NCI-H2171 treated with DMSO at 0.1 percent for 48 hours (cell line): ENCODE measurements at regions not wholly inside any gene's neighbourhood (a gene's known extent, or its start where the extent isn't known, plus 50 kb on each side); places are given as distances from the start of the nearest gene placed in this dataset.

Source experiments
- DNase-seq: peaks from one replicate; lab custom pipeline; 2025; lab: John Stamatoyannopoulos, UW

DNA sequence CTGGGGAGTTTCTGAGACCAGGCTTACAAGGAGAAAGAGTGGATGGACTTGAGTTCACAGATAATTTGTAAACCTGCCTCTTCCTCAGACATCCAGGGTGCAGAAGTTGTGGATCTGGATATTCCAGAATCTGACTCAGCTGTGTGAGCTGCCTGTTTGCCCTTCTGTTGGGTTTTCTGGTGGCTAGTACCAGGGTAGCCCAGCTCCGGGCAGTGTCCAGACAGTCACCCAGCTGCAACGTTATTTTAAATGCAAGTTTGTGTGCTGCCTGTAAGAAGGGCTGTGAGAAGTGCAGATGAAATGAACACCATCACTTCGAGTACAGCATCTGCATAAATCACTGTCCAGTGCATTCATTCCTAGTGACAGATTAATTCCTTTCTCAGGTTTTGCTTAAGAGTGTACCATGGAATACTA is 1053.0 kb downstream of the TUSC7 start:
- DNase-seq: no peak

DNA sequence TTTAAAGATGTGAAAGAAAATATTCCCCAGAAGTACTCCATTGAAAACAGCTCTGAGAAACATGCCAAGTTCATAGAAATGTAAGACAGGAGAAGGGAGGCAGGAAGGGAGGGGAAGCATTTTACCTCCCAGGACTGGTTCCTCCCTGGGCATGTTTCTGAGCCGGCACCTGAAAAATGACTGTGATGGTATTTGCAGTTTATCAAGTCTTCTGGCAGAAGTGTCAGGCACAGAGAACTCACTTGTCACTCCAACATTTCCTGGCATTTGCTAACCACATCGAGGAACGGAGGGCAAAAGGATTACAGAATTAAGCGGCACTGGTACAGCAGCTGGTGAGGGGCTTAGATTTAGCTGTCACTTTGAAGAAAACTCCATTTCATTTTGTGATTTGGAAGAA is 1054.0 kb downstream of the TUSC7 start:
- DNase-seq: no peak

DNA sequence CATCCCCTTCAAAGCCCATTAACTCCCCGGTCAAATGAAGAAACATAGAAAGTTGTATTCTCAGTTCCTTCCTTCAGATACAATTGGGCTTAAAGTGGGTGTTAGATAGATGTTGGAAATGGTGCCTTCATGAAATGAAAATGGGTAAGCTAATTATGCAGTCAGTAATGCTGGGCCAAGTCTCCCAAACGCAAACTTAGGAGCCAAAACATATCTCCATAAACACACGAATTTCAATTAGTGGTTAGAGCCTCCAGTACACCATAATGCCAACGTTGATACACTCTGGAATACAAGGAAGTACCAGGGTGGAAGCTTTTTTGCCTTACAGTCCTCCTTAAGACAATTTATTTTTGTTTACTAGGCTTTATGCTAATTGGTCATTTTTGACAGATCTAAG is 1059.0 kb downstream of the TUSC7 start:
- no peak for DNase-seq

DNA sequence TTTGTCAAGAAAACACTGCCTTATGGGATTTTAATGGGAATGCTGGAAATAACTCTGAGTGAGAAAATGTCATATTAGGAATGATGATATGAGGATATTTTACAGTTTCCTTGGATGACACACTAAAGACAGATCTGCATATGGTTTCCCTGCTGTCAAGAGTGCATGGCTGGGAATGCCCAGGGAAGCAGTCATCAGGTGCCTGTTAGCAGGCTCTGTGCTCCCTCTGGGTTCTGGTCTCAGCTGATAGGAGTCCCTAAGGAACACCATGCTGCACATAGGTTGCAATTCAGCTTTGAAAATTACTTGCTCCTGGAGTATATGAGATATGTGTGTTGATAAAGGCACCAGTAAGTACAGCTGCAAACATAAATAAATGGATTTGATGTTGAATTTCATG is 1064.6 kb downstream of the TUSC7 start:
- DNase-seq: no peak

DNA sequence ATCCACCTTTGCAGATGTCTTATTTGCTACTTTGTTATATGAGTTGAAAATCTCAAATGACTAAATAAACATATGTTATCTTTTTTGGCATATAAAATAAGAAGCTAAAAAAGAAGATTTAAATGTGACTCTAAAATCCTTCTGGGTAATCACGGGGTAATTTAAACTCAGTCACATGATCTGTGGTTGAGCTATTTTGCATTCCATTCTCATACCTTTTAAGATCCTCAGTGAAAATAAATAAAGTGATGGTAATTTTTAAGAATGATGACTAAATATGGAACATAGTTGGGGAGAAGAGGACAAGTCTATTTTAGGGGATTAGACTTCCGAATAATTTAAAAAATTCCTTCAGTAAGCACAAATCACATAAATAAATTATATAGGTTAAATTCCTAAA is 1076.8 kb downstream of the TUSC7 start:
- no peak for DNase-seq

DNA sequence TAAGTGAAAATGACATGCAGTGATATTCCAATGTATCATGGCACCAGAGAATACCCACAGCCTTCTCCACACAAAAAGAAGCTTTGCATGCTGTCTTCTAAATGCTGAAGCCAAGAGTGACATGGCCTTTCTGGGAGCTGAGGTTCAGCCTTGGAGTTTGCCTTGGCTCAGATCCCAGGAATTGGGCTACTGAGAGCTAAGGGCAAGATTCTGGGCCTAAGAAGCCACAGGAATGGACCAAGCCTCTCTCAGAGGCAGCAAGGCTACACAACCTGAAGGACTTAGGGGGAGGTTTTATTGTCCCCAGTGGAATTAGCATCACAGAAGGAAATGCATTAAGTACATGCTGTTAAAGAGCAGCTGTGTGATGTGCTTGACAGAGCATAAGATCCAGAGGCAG is 1078.5 kb downstream of the TUSC7 start:
- no peak for DNase-seq

DNA sequence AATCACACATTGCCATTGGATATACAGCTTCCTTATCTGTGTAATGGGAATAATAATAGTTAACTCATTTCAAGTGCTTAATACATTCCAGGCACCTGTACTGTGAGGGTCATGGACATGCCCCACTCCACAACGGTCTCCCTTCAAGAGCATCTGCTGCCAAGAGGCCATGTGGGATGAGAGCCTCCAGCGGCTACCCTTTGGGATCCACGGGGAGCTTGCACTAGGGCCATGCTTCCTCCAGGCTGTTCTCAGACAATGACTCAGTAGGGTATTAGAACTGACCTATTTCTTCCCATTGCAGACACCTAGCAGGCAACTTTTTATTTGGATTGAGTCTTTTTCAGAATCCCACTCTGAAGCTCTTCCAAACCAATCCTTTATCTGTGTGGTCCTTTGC is 1078.9 kb downstream of the TUSC7 start:
- DNase-seq: no peak

DNA sequence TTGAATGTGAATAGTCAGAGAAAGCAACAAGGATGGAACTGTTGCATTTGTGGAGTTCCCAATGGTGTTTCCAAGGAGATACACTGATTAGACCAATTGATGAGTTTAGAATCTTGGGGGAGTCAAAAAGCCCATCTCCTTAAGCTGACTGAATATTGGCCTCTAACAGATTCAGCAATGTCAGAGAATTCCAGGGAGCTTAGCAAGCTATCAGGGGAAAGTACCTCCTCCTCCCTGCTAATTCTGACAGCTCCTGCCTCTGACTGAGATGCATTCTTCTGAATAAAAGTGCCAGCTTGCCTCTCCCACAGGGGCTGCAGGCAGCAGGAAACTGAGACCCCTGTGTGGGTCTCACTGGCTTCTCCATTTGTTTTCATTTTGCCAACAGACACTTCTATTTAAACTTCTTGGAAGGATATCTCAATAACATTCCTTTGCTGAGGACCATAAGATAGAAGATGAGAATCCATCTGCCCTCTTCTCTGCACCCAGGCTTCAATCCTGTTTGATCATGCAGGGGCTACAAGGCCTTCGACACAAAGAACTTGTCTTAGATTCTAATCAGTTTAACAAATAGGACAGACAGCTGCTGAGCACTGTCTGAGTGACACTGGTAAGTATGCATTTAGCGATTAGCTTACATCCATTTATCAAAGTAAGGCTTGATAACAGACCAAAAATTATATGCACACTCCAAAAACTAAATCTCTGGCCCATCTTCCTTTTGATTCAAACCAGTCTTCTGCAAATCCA is 1080.8 kb downstream of the TUSC7 start:
- DNase-seq: no peak

DNA sequence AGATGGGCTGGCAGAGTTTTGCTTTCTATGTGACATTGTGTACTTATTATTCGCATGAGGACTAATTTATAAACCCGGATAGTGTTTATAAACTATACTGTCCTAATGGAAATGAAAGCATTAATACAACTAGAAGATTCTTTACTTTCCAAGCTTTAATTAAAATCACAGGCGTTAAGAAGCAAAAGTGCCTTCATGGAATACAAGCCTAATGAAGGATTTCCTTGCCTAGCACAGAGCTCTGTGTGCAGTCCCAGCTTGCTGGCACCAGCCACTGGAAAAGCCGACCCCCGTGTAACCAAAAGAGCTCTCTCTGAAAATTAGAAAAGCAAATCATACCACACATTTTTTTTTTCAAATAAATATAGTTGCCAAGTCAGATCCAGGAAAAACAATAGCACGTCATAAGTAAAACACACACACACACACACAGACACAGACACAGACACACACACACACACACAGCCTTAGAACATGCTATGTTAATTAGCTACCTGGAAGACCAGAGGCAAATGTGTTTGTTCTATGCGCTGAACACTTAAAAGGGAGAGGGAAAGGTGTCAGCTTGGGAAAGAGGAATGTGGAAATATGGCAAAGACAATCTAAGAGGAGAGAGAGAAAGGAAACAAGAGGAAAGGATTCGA is 1084.2 kb downstream of the TUSC7 start:
- DNase-seq: no peak

DNA sequence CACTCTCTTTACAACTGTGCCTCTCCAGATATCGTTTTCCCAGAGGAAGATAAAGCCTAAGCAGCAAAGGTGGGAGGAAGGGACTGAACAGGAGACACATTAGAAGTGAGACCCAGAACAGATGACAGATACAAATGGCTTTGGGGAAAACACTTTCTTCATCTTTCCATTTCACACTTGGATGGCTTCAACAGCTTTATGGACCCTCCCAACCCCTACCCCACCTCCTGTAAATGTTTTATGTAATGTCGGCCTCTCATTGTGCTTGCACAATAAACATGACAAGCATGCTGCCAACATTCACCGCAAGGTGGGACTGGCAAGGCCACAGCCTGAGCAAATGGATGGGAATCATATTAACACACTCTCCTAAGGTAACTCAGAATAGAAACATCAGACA is 1088.6 kb downstream of the TUSC7 start:
- DNase-seq: no peak

DNA sequence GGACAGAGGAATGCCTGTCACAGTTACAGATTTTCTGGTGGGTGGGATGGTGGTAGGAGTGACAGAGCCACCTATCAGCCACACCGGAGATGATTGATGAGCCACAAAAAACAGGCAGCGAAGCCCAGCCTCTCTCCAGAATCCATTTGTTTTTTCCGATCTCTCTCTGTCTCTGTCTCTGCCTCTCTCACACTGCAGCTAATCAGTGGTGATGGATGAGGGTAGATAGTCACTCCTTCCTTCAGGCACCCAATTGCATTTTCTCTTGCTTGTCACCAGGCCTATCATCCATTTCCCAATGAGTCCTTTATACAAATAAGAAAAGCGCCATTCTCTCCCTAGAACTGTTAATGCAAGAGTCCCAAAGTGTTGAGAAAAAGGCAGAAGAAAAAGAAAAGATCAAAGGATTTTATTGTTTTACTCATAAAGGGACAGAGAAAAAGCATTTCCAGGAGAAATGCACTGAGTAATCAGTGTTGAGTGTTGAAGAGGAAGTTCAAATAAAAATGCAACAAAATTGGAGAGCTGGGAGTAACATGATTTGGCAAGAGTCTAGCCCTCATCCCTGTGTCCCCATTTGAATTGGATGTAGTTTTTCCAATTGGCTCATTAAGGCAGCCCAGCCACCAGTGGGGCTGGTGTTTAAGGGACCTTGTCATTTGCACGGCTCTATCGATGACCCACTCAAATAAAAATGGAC is 1089.3 kb downstream of the TUSC7 start:
- DNase-seq: no peak

DNA sequence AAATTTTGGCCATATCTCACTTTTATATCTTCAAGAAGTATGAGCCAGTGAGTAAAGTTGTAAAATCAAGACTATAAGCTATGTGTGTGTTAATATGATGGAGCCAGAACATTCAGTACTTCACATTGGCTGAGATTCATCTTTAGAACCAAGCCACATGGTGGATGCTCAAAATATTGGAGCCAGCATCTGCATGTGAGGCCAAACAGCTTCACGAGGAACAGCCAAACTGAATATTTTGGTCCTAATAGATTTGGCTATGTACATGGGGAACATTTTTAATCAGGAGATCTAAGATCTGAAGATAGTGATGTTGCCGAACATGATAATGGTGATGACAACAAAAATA is 1089.8 kb downstream of the TUSC7 start:
- DNase-seq: no peak

DNA sequence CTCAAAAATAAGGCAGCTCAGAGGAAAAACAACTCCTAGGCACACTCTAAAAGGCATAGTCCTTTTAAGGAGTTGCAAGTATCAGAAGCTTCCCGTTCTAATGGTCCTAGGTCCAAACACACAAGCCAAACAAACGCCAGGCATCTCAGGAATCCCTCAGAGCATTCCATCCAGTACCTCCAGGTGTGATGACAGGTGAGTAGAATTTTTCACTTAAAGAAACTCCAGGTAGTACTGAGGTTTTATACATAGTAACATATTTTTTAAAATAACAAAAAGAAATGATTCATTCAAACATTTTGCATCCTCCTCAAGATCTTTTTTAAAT is 1092.3 kb downstream of the TUSC7 start:
- DNase-seq: no peak

DNA sequence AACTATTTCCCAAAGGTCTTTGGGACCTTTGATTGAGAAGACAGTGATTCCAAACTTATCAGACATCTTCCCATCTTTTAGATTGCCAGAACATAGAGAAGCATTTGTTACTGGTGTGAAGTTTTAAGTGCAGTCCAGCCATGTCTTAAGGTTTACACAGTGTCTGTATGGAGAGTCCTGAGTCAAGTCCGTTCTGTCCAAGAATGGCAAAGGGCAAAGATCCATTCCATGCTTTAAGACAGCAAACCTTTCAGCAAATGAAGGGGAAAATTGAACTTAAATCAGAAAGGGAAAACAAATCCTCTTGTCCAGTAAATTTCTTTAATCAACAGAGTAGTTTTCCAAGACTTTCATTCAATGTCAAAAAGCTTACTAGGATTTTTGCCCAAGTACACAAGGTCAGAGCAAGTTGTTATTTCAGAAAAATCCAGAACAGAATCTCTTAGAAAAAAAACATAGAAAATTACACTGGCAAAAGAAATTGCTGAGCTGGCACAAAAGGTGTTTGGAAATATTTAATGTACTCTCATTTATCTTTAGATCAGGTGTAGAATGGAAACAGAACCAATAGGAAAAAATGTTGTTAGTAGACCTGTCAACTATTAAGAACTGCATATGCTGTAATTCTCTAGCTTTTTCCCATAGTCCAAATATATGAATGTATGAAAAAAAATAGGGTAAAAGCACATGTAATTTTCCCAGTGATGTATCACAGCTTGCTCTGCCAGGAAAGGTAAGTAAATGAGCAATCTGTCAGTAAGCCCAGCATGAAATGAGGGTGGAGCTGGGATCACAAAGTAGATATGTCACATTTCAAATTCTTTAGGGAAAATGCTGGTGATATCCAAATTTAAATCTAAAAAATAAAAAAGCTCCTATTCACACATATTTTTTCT is 1099.9 kb downstream of the TUSC7 start:
- no peak for DNase-seq

DNA sequence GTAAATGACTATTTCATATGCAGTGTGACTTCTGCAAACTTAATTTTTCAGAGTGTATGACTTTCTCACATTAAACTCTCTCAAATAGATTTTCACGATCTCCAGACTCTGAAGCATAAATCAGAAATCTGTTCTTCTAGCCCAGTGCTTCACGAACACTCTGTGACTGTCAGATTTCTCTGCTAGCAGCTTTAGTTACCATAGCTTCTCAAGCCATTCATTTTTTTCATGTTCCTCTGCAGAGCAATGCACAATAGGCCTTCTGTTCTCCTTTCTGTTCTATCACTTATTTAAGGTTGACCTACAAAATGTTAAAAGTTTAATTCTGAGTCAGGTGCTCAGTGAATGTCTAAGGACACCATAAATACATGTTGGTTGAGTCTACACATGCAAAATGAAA is 1102.2 kb downstream of the TUSC7 start:
- no peak for DNase-seq

DNA sequence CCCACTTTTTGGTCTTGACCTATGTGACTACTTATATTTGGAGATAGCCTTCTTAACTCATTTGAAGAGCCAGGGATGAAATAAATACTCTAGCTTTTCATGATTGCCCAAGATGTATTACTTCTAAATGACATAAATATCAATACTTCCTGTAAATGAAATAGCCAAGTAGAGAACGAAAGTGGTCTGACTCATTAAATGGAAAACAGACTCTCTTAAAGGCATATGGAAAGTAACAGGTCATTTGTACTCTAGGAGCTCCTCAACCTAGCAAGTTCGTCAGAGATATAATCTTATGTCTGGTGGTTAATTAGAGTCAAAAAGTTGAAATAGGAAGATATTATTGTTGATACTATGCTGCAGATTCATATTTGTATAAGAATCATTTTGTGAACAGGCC is 1105.4 kb downstream of the TUSC7 start:
- no peak for DNase-seq

DNA sequence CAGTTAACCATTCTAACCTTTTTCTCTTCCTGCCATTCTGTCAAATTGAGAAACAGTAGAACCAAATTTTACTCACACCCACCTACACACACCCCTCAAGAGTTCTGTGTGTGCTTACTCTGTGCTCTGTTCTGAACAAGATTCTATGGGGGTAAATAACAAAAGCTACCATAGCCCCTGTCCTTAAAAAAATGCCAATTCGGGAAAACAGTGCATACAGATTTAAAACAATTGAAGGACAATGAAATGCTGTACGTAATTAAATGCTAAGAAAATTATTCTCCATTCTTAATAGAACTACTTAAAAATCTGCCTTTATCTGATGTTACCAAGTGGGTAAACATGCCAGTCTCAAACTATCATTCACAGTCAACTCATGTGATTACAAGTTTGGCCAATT is 1107.5 kb downstream of the TUSC7 start:
- DNase-seq: no peak

DNA sequence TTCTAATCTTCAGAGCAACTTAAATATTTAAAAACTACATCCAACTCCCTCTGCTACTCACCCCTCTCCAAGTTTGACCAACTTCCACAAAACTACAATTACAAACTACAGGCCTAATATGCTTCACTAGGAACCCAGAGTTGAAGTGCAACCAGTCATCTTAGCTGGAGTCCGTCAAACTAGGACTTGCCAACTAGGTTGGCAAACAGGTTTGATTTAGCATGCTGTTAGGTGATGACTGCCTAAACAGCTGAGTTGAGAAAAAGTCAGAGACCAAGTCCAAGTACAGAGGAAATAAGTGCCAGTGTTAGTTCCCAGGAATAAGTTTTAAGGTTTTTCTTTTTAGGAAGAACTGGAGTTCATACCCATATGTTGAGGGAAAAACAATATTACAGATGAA is 1109.0 kb downstream of the TUSC7 start:
- no peak for DNase-seq

DNA sequence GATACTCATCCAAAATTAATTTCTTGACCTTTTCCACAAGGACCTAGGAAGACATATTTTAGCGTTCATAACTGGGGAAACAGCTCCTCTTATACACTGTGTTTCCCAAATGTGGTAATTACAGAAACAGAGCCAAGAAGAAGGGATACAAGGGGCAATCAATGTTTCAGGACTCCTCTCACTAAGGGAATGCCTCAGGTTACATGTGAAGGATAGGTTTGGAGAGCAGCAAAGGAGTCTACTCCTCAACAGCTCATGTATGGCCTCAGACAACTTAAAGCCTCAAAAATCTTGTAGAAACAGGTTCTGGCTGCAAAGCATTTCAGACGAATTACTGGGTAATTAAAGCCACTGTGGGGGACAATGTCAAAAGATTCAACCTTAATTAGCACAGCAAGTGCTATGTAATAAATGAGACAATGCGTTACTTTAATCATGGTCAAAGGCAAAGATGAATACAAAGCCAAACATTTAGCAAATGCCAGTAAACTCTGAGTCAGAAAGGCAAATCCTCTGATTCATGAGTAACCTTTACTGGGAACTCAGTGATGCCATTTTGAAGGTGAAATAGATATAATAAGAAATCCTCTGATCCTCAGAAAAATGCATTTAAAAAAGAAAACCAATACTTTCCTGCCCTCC is 1111.2 kb downstream of the TUSC7 start:
- DNase-seq: no peak

DNA sequence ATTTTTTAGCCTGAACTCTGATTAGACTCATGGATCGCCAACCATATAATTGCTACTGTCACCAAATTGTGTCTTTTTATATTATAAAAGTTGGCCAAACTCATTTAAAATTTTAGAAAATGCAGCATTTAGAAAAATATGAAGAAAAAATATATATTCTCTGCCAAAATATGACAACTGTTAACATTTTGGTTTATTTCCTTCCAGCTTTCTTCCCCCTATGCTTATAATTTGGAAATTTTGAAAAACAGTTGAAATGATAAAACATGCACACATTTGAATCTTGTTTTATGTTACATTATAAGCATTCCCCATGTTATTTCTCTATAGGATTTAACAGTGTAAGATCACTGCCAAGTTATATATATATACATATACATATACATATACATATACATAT is 1112.8 kb downstream of the TUSC7 start:
- no peak for DNase-seq

DNA sequence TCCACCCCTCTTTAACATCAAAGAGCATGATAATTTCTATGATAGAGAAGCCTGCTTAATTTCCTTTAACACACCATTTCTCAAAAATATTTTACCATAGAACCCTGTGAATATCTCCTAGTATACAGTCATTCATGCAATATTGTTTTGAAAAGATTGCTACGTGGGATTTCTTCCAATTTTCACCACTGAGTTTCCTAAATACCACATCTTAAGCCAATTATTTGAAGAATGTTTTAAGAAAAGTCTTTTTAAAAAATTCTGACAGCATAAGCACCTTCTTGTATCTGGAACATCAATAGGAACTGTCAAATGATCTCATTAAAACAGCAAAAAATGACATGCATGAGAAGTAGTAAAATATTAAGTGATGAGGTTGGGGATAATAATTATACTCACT is 1126.7 kb downstream of the TUSC7 start:
- no peak for DNase-seq

DNA sequence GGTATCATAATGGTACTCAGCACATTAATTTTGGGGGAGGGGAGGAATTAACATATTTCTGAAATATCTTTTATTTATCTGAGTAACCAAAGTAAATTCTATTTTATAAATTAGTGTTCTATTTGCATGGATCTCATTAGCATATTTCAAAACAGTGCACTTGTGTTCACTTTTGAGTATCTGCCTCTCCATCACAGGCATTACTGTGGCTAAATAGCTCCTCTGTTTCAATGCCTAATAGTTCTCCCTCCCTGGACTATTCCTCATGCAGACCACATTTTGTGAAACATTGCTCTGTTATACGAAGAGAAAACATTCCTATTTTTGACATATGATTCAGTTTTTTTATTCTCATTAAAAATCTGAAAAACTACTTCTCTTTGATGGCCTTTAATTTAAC is 1127.8 kb downstream of the TUSC7 start:
- DNase-seq: no peak
